HG02588 (cell line): ENCODE measurements at regions not wholly inside any gene's neighbourhood (a gene's known extent, or its start where the extent isn't known, plus 50 kb on each side); places are given as distances from the start of the nearest gene placed in this dataset.

Source experiments
- ATAC-seq: cut with Tn5 transposase; IDR thresholded peaks from one replicate; pipeline ENCODE4 v1.9.1; 2021; ENCODE audit warnings: mild to moderate bottlenecking, moderate library complexity; ENCODE audit not compliant: unreplicated experiment

DNA sequence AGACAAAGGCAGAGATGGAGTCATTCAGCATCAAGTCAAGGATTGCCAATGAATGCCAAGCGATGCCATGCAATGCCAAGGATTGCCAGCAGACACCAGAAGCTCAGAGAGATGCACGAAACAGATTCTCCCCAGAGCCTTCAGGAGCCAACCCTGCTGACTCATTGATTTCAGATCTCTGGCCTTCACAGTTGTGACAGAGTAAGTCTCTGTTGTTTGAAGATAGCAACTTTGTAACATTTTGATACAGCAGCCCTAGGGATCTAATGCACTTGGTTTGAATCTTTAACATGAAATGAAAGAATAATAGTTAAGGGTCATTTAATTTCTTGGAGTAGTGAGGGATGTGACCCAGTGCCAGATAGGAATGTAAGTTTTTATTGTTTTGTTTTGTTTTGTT lies 287.4 kb upstream of the RUNX1 start:
- ATAC-seq: no peak

GRCh38 chr21:35335951-35336446 lies 286.9 kb upstream of the RUNX1 start:
- ATAC-seq: no peak

GRCh38 chr21:35333831-35334618 lies 284.9 kb upstream of the RUNX1 start:
- ATAC-seq: no peak

GRCh38 chr21:35332841-35333426 lies 283.8 kb upstream of the RUNX1 start:
- no peak for ATAC-seq

DNA sequence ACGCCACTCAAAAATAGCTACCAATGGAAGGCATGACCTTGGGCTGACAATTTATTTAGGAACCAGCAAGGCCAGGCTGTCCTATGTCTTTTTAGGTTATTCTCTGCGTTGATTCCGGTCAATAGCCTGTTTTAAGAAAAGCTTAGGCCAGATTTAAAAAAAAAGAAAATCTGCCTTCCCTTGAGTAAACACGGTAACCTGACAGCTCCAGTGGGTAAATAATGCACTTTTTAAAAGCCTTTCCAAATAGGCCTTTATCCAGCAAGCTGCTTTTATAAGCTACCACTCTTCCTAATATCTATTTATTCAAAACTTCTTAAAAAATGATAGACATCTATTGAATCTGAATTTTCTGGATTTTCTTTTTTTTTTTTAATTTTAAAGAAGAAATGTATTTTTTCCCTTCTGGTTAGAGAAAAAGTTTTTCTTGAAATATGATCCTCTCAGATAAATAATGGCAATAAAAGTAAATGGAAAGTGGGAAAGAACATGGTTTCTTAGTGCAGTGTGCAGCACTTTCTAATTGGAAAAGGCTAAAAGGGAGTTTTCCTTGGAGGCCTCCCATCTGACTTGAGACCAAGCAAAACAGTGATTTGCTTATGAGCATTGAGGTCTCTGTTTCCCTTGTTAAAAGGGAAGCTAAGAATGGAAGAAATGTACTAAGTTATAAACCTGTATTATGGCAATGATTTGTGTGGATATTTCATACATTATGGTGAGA lies 281.0 kb upstream of the RUNX1 start:
- ATAC-seq: no peak

GRCh38 chr21:35328856-35329455 lies 279.9 kb upstream of the RUNX1 start:
- no peak for ATAC-seq

DNA sequence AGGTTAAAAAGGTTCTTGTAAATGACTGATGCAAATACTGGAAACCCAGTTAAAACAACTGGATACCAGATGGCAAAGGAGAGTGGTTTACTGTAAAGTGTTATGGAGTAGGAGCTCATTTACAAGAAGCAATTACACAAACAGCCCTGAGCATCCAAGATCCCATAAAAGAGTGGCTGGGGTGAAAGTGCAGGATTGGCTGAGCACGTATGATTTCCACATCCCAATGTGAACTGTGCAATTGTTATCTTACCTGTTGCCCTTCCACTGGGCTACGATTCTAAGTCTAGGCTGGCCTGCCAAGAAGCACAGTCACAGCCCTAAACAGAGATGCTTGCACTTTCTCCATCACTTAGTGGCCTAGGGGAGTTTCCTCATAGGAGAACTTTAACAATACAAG lies 277.6 kb upstream of the RUNX1 start:
- ATAC-seq: no peak

DNA sequence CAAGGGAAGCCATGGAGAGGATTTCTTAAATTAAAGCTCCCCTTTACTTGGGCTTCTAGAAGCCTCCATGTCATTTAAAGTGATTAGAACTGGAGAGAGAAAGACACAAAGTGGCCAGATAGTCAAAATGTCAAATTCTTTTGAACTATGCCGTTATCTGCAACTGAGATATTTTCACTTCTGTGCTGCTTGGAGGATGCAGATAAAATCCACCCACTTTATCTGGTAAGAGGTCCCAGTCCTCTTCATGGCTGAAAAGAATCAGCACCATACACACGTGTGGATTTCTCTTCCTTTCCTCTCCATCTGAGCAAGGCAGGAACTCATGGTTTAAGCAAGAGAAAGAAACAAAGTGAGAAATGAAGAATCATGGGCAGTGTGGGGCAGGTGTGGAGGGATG lies 276.9 kb upstream of the RUNX1 start:
- no peak for ATAC-seq

DNA sequence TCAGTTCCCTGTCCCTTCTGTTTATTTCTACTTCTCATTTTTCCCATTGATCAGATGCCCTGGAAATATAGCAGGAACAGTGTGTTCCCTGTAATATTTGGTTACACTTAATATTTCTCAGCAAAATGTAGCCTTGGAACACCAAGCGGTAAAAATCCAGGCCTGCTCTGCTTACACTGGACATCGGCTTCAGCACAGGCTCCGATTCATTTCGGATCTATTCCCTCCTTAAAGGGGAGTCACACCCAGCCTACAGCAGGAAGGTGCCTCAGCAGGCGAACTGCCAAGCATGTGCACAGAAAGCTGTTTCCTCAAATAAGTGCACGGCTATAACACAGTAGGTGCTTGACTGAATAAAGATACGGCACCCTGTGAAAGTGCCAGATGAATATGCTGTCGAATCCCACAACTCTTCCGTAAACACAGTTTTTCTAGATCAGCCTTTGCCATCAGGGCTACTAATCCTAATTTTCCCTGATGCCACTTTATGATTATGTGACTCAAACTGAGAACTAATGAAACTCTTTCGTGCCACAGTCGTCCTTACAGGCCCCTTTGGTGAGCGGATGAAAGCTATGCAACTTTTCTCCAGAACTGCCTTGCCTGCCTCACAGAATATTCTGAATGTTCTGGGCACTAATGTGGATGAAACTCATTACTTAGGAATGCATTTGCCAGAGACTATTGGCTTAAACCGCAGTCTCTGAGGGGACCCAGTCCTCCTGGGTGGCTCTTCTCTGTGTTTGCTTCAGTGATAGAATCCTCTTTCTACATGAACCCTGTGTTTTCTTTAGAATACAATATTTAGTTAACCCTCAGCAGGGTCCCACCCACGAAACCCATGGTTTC lies 275.5 kb upstream of the RUNX1 start:
- no peak for ATAC-seq

DNA sequence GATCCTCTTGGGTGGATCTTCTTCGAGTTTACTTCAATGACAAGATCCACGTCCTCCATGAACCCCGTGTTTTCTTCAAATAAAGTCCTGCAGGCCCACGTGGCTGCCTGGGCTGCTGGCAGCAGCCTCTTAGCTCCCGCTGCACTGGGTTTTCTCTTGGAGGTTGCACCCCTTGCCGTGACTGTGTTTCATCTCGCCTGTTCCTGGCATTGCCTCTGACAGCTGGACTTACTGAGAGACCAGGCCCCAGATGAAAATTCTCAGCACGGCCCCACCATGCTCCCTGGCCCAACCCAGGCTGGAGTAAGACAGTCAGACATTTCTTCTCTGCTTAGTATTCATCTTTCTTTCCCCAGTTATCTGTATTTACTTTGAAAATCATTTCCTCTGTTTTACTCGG lies 274.8 kb upstream of the RUNX1 start:
- no peak for ATAC-seq

GRCh38 chr21:35321322-35322200 lies 272.5 kb upstream of the RUNX1 start:
- no peak for ATAC-seq

GRCh38 chr21:35319684-35320283 lies 270.7 kb upstream of the RUNX1 start:
- no peak for ATAC-seq

- ATAC-seq: no peak
These were observed 267.8 kb upstream of the RUNX1 start for GRCh38 chr21:35316933-35317332.

DNA sequence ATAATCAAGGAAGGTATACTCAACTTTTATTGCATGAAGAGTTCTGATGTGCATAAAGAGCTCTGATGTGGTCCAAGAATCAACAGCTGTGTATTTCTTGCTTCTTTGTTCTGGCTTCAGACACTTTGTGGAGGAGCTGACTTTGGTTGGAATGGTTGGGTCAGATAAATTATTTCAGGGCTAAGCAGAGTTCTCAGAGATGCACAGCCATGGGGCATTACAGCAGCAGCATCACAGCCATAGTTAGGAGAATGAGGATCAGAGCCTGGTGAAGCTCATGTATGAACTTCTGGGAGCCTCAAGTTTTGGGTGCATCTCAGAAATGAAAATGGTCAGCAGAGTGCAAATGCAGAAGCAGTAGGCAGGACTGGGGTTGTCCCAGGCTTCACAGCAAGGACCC lies 267.4 kb upstream of the RUNX1 start:
- no peak for ATAC-seq

DNA sequence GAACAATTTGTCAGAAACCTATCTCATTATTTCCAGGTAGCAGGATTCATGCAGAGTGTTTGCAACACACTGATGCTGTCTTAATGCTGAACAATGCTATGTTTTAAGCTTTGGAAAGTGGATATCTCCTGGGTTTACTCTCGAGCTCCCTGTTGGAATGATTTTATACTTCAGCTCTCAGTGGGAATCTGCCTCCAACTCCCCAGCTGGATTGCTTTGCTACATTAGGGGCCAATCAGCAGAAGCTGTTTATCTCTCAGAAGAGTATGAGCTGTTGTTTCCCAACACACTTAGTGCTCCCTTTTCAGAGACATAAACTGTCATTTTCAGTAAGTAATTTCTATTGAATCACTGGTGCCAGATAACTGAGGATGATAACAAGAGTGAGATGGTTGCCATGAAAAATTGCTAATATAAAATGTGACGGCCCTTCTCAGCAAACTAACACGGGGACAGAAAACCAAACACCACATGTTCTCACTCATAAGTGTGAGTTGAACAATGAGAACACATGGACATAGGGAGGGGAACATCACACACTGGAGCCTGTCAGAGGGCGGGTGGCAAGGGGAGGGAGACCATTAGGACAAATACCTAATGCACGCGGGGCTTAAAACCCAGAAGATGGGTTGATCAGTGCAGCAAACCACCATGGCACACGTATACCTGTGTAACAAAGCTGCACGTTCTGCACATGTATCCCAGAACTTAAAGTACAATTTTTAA lies 265.9 kb upstream of the RUNX1 start:
- ATAC-seq: no peak

DNA sequence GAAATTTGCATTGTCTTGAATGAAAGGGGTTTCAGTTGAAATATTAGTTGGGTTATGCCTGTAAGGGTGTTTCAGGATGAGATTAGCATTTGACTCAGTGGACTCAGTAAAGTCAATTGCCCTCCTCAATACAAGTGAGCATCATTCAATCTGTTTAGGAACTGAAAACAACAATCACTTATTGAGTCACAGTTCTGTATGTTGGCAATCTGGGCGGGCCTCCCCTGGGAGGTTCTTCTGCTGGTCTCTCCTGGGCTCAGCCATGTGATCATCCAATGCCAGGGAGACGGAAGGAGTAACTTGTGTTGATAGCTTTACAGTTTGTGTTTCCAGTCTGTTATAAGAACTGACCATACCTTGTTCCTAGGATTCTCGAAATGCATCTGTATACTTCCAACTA lies 262.9 kb upstream of the RUNX1 start:
- no peak for ATAC-seq

DNA sequence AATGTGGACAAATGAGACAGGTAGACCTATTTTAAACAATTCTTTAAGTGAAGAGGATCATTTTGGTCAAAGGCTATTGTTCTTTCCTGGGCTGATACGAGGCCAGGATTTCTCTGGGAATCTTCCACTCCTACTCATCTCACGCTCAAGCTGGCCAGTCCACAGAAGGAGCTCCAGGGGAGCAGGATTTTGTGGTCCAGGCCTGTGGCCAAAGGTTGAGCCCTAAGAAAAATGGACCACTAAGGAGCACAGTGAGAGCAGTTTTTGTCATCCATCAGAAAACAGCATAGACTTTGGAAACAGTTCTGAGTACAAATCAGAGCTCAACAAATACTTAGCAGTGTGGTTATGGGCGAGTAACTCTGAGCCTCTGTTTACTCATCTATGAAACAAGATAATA lies 260.2 kb upstream of the RUNX1 start:
- no peak for ATAC-seq

DNA sequence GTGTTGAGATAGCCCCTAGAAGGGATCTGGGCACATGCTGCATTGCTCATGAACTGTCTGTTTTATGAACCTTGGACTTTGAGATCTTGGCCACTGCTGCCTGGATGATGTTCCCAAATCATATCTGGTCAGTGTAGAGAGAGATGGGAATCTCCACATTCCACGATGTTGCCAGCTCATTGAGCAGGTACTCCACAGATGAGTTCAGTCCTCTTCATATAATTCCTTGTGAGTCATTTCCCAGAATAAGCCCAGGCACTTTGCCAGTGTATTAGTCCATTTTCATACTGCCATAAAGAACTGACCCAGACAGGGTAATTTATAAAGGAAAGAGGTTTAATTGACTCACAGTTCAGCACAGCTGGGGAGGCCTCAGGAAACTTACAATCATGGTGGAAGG lies 254.0 kb upstream of the RUNX1 start:
- no peak for ATAC-seq

GRCh38 chr21:35298757-35299156 lies 249.7 kb upstream of the RUNX1 start:
- no peak for ATAC-seq
